H1 (cell line): ENCODE measurements at regions not wholly inside any gene's neighbourhood (a gene's known extent, or its start where the extent isn't known, plus 50 kb on each side); places are given as distances from the start of the nearest gene placed in this dataset.

Experiments
- KDM4A ChIP-seq: IDR thresholded peaks from one replicate; pipeline ENCODE4 v1.7.1; 2012; ENCODE audit warnings: low read depth, mild to moderate bottlenecking, moderate library complexity, low read length, inconsistent platforms; ENCODE audit not compliant: severe bottlenecking
- RNF2 ChIP-seq: fragments of 200-900, 300-1000 bp; sonication (generic); IDR thresholded peaks from 2 replicates; pipeline ENCODE4 v1.7.1; 2016; ENCODE audit warnings: borderline replicate concordance, low read depth, mild to moderate bottlenecking, antibody characterized with exemption, low read length; ENCODE audit not compliant: poor library complexity, severe bottlenecking; ENCODE audit errors: missing control alignments
- SP4 ChIP-seq: IDR thresholded peaks from 2 replicates; pipeline ENCODE4 v1.6.1; 2012; ENCODE audit warnings: low read length, inconsistent platforms
- SUZ12 ChIP-seq: fragments of 200-600 bp; sonication (generic); IDR thresholded peaks from 2 replicates; pipeline ENCODE4 v1.6.1; 2012; ENCODE audit warnings: mild to moderate bottlenecking, inconsistent platforms, low read length, moderate library complexity, mixed read lengths
- TCF12 ChIP-seq: IDR thresholded peaks from 2 replicates; pipeline ENCODE4 v1.6.1; 2011; ENCODE audit warnings: low read depth, mild to moderate bottlenecking, low read length
- TEAD4 ChIP-seq: IDR thresholded peaks from 2 replicates; pipeline ENCODE4 v1.6.1; 2012; ENCODE audit warnings: low read depth, low read length, inconsistent platforms, mixed read lengths
- TF ChIP-seq, protein P1 (sequence below): fragments of 300-600 bp; sonication (generic); IDR thresholded peaks from 2 replicates; pipeline ENCODE4 v1.7.1; 2012; ENCODE audit warnings: low read length, moderate library complexity, mild to moderate bottlenecking, inconsistent platforms; ENCODE audit not compliant: insufficient replicate concordance
- TF ChIP-seq, protein P2 (sequence below): IDR thresholded peaks from 2 replicates; pipeline ENCODE4 v1.6.1; 2011; ENCODE audit warnings: low read length, improper control_type of control experiment
- TF ChIP-seq, protein P3 (sequence below): IDR thresholded peaks from 2 replicates; pipeline ENCODE4 v1.6.1; 2011; ENCODE audit warnings: low read depth, mild to moderate bottlenecking, low read length; ENCODE audit not compliant: insufficient read depth
- TF ChIP-seq, protein P4 (sequence below): IDR thresholded peaks from 2 replicates; pipeline ENCODE4 v1.6.1; 2012; ENCODE audit warnings: inconsistent platforms

DNA sequence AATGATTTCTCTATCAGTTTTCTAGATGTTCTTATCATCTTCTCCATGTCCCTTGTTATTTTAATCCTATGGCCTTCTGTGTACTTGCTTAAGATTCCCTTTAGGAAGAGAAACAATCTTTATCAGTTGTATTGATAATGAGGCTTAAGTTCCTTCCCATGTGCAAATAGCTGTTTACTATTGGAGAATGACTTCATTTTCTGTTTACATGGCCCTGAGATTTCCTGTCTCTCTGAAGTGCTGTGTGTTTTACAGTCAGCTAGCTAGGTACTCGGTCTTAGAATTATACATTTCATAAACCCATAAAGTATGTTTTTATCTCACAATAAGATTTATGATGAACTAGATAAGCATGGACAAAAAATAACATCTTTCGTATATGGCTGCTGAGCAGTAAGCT is 67.5 kb upstream of the CCDC179 start (continued):
- TF ChIP-seq, protein P1, sequence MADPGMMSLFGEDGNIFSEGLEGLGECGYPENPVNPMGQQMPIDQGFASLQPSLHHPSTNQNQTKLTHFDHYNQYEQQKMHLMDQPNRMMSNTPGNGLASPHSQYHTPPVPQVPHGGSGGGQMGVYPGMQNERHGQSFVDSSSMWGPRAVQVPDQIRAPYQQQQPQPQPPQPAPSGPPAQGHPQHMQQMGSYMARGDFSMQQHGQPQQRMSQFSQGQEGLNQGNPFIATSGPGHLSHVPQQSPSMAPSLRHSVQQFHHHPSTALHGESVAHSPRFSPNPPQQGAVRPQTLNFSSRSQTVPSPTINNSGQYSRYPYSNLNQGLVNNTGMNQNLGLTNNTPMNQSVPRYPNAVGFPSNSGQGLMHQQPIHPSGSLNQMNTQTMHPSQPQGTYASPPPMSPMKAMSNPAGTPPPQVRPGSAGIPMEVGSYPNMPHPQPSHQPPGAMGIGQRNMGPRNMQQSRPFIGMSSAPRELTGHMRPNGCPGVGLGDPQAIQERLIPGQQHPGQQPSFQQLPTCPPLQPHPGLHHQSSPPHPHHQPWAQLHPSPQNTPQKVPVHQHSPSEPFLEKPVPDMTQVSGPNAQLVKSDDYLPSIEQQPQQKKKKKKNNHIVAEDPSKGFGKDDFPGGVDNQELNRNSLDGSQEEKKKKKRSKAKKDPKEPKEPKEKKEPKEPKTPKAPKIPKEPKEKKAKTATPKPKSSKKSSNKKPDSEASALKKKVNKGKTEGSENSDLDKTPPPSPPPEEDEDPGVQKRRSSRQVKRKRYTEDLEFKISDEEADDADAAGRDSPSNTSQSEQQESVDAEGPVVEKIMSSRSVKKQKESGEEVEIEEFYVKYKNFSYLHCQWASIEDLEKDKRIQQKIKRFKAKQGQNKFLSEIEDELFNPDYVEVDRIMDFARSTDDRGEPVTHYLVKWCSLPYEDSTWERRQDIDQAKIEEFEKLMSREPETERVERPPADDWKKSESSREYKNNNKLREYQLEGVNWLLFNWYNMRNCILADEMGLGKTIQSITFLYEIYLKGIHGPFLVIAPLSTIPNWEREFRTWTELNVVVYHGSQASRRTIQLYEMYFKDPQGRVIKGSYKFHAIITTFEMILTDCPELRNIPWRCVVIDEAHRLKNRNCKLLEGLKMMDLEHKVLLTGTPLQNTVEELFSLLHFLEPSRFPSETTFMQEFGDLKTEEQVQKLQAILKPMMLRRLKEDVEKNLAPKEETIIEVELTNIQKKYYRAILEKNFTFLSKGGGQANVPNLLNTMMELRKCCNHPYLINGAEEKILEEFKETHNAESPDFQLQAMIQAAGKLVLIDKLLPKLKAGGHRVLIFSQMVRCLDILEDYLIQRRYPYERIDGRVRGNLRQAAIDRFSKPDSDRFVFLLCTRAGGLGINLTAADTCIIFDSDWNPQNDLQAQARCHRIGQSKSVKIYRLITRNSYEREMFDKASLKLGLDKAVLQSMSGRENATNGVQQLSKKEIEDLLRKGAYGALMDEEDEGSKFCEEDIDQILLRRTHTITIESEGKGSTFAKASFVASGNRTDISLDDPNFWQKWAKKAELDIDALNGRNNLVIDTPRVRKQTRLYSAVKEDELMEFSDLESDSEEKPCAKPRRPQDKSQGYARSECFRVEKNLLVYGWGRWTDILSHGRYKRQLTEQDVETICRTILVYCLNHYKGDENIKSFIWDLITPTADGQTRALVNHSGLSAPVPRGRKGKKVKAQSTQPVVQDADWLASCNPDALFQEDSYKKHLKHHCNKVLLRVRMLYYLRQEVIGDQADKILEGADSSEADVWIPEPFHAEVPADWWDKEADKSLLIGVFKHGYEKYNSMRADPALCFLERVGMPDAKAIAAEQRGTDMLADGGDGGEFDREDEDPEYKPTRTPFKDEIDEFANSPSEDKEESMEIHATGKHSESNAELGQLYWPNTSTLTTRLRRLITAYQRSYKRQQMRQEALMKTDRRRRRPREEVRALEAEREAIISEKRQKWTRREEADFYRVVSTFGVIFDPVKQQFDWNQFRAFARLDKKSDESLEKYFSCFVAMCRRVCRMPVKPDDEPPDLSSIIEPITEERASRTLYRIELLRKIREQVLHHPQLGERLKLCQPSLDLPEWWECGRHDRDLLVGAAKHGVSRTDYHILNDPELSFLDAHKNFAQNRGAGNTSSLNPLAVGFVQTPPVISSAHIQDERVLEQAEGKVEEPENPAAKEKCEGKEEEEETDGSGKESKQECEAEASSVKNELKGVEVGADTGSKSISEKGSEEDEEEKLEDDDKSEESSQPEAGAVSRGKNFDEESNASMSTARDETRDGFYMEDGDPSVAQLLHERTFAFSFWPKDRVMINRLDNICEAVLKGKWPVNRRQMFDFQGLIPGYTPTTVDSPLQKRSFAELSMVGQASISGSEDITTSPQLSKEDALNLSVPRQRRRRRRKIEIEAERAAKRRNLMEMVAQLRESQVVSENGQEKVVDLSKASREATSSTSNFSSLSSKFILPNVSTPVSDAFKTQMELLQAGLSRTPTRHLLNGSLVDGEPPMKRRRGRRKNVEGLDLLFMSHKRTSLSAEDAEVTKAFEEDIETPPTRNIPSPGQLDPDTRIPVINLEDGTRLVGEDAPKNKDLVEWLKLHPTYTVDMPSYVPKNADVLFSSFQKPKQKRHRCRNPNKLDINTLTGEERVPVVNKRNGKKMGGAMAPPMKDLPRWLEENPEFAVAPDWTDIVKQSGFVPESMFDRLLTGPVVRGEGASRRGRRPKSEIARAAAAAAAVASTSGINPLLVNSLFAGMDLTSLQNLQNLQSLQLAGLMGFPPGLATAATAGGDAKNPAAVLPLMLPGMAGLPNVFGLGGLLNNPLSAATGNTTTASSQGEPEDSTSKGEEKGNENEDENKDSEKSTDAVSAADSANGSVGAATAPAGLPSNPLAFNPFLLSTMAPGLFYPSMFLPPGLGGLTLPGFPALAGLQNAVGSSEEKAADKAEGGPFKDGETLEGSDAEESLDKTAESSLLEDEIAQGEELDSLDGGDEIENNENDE, result no peak
- TF ChIP-seq SUZ12 (no peak), TCF12 (no peak), SP4 (no peak), RNF2 (no peak), TEAD4 (no peak), KDM4A (no peak)
- TF ChIP-seq, protein P2, sequence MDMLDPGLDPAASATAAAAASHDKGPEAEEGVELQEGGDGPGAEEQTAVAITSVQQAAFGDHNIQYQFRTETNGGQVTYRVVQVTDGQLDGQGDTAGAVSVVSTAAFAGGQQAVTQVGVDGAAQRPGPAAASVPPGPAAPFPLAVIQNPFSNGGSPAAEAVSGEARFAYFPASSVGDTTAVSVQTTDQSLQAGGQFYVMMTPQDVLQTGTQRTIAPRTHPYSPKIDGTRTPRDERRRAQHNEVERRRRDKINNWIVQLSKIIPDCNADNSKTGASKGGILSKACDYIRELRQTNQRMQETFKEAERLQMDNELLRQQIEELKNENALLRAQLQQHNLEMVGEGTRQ, result no peak
- TF ChIP-seq, protein P3, sequence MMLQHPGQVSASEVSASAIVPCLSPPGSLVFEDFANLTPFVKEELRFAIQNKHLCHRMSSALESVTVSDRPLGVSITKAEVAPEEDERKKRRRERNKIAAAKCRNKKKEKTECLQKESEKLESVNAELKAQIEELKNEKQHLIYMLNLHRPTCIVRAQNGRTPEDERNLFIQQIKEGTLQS, result no peak
- TF ChIP-seq, protein P4, sequence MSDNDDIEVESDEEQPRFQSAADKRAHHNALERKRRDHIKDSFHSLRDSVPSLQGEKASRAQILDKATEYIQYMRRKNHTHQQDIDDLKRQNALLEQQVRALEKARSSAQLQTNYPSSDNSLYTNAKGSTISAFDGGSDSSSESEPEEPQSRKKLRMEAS, result no peak
